HCT116 (cell line): ENCODE measurements at regions not wholly inside any gene's neighbourhood (a gene's known extent, or its start where the extent isn't known, plus 50 kb on each side); places are given as distances from the start of the nearest gene placed in this dataset.

Experiments used
- CTCF ChIP-seq, 3 experiments: fragments of 200-600 bp in 1 of 3; sonication (generic) in 1 of 3; IDR thresholded peaks in 2 of 3; conservative IDR thresholded peaks in 1 of 3; 2 replicates each; pipeline ENCODE4 v1.5.1; 2012 to 2017; ENCODE audit warnings: low read depth in 2 of 3, low read length in 2 of 3, antibody characterized with exemption in 1 of 3, borderline replicate concordance in 1 of 3, control low read depth in 1 of 3, mild to moderate bottlenecking in 1 of 3, mixed read lengths in 1 of 3, mixed run types in 1 of 3, moderate library complexity in 1 of 3; ENCODE audit not compliant: insufficient read depth in 1 of 3
- JUND ChIP-seq: IDR thresholded peaks from 2 replicates; pipeline ENCODE4 v1.6.1; 2012
- POLR2A ChIP-seq: IDR thresholded peaks from 2 replicates; pipeline ENCODE4 v1.7.0; 2011; ENCODE audit warnings: borderline replicate concordance; ENCODE audit not compliant: insufficient read depth, insufficient read length; ENCODE audit errors: extremely low read depth
- POLR2AphosphoS5 ChIP-seq: IDR thresholded peaks from 2 replicates; pipeline ENCODE4 v1.6.1; 2011; ENCODE audit warnings: mild to moderate bottlenecking, low read depth, low read length, moderate library complexity
- ZBTB33 ChIP-seq: IDR thresholded peaks from 2 replicates; pipeline ENCODE4 v1.6.1; 2011; ENCODE audit warnings: mild to moderate bottlenecking, low read length, moderate library complexity; ENCODE audit not compliant: insufficient replicate concordance; ENCODE audit errors: extremely low read depth
- ZFX ChIP-seq: fragments of 450-650 bp; IDR thresholded peaks from 2 replicates; pipeline ENCODE4 v1.6.1; 2017

GRCh38 chr4:45745741-45746140 lies 378.1 kb downstream of the GABRG1 start:
- TF ChIP-seq CTCF (IDR thresholded peaks at IDR 0.05 in 2 of 3, conservative IDR thresholded peaks at IDR 0.05 in 1 of 3; ENCODE audit: borderline replicate concordance in 1 of 3, insufficient read depth in 1 of 3, low read depth in 2 of 3, low read length in 2 of 3) (no peak), ZBTB33 (no peak), POLR2AphosphoS5 (no peak), JUND (no peak), POLR2A (no peak), ZFX (no peak)
